Transverse colon (tissue), 4 donors: ENCODE measurements at regions not wholly inside any gene's neighbourhood (a gene's known extent, or its start where the extent isn't known, plus 50 kb on each side); places are given as distances from the start of the nearest gene placed in this dataset.

ENCODE experiments used
- CTCF ChIP-seq, 5 experiments: fragments of 200-600 bp in 3 of 5; fragments of 450-650 bp in 2 of 5; sonication (generic) in 3 of 5; IDR thresholded peaks; 1 replicate in 2 of 5; 2 replicates in 3 of 5; pipeline ENCODE4 v1.5.1; 2016 to 2017; ENCODE audit warnings: antibody characterized with exemption in 5 of 5, inconsistent platforms in 3 of 5, mild to moderate bottlenecking in 2 of 5, moderate library complexity in 1 of 5
- POLR2A ChIP-seq: fragments of 450-650 bp; IDR thresholded peaks from one replicate; pipeline ENCODE4 v1.6.1; 2016; ENCODE audit warnings: antibody characterized with exemption, mild to moderate bottlenecking, moderate library complexity
- POLR2AphosphoS5 ChIP-seq, 3 donors: sonication (generic); formaldehyde crosslinking; IDR thresholded peaks; one replicate each; pipeline ENCODE4 v1.6.1; 2016; ENCODE audit warnings: antibody characterized with exemption in 3 of 3

DNA sequence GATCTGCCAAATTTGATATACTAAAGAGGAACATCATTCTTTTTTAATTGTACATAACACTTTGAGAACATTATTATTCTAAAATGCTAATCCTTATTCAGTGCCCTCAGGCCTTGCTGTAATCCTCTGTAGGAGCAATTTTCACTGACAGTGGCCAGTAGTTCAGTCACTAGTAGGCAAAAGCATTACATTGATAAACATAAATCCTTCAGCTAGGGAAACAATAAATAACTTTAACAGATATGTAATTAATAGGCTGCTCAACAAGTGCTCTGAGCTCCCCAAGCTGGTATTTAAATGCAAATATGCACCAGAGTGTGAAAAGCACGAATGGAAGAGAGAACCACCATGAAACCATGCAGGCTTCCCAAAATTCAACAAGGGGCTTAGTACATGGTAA, 77.7 kb upstream of the FAM47C start:
- TF ChIP-seq POLR2A (no peak), CTCF (IDR thresholded peaks at IDR 0.05) (no peak), POLR2AphosphoS5 (IDR thresholded peaks at IDR 0.05) (no peak)
